NCI-H1417 (cell line): ENCODE measurements at regions not wholly inside any gene's neighbourhood (a gene's known extent, or its start where the extent isn't known, plus 50 kb on each side); places are given as distances from the start of the nearest gene placed in this dataset.
A peak's percentile ranks its signal among the peaks of the same experiment; 100 is the strongest.

Experiments
- DNase-seq, 3 experiments: peaks; one replicate each; lab custom pipeline; 2025; lab: John Stamatoyannopoulos, UW

GRCh38 chr13:22128441-22129408 is 457.9 kb downstream of the FGF9 start:
- DNase-seq = no peak

DNA sequence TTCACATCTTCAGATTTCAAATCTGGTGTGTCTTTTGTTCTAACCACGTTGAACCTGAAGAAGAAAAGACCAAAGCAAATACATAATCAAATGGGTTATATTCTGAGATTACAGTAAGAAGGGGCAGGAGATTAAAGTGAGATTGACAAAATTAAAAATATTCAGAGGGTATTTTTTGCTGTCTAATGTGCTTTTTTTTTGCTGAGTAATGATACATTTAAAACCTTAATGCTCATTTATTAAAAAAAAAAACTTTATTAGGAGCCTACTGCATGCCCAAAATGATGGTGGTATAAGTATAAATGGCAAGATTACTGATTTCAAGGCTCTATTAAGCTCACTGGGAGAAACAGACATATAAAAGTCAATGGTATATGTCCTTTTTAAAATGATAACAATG is 459.4 kb downstream of the FGF9 start:
- no peak for DNase-seq

DNA sequence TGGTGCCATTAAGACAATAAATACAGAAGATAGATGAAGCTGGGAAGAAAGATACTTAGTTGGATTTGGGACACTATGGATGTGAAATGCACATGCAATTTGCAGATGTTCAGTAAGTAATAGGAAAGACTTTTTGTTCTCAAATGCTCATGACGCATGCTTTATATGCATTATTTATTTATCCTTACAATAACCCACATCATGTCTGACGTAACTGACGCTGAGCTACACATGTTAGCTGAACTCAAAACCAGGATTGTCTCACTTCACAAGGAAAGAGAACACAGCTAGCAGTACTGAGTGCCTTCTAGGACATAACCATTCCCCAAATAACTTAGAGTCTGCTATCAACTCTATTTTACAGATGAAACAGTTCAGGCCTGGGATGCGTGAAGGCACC is 463.4 kb downstream of the FGF9 start:
- DNase-seq = no peak

GRCh38 chr13:22135446-22135845 is 464.6 kb downstream of the FGF9 start:
- no peak for DNase-seq

GRCh38 chr13:22137361-22138050 is 466.6 kb downstream of the FGF9 start:
- DNase-seq = no peak

- DNase-seq = no peak
Observed at GRCh38 chr13:22138947-22139346, 468.1 kb downstream of the FGF9 start.

DNA sequence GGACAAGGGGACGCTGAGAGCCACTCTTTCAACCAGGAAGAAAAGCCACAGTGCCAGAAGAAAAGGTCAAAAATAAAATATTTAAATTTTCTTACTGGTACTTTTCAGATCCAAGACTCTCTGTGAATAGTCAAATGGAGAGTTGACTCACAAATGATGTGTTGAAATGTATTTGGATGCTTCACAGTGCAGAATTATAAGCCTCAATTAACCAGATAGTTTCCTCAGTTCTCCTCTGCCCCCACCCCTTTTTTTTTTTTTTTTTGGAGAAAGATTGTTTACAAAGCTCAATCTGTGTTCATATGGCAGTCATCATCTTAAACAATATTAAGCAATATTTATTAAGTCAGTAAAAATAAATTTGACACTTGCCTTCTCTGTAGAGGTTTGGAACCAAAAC is 470.8 kb downstream of the FGF9 start:
- DNase-seq = no peak

GRCh38 chr13:22143671-22144070 is 472.8 kb downstream of the FGF9 start:
- no peak for DNase-seq

DNA sequence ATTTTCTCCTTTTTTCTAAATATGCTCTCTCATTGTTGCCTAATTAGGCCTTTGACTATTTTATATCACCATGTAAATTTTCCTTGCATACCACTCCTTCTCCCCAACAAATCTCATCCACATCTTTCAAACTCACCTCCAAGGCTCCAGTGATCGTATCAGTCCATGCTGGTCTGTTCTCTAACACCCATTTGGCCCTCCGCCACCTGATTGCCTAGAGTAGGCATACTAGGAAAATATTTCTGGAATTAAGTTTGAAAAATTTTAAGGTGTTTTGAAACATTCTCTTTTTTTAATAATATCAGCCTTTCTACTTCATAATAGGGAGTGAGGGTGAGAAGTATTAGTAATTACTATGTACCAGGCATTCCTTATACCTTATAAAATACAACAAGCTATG is 473.9 kb downstream of the FGF9 start:
- DNase-seq = no peak

- DNase-seq = no peak
Observed at GRCh38 chr13:22148187-22148586, 477.3 kb downstream of the FGF9 start.

- DNase-seq = no peak
Observed at GRCh38 chr13:22152751-22153150, 481.9 kb downstream of the FGF9 start.

- DNase-seq = no peak
Observed at GRCh38 chr13:22154041-22154440, 483.2 kb downstream of the FGF9 start.

DNA sequence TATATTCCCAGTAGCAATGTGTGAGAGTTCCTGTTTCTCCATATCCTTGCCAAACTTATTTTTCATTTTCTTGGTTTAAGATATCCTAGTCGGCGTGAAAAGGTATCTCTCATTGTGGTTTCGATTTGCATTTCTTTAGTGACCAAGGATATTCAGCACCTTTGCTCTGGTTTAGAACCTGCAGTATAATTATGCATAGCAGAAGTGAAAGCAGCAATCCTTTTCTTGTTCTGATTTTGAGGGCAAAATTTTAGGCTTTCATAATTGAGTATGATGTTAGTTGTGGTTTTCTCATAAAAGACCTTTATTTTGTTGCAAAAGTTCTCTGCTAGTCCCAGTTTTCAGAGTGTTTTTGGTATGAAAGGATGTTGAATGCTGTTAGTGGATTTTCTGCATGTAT is 491.0 kb downstream of the FGF9 start:
- no peak for DNase-seq

DNA sequence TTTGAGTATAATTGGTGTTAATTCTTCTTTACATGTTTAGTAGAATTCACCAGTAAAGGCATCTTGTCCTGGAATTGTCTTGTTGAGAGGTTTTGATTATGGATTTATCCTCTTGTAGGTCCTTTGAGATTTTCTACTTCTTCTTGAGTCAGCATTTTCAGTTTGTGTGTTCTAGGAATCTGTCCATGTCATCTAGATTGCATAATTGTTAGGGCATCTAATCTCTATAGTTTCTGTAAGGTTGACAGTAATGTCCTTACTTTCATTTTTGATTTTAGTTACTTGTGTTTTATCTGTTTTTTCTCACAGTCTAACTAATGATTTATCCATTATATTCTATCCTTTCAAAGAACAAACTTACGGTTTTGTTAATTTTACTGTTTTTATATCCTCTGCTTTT is 492.0 kb downstream of the FGF9 start:
- no peak for DNase-seq

GRCh38 chr13:22168437-22169190 is 497.7 kb downstream of the FGF9 start:
- no peak for DNase-seq

GRCh38 chr13:22169473-22169872 is 498.6 kb downstream of the FGF9 start:
- DNase-seq = no peak

DNA sequence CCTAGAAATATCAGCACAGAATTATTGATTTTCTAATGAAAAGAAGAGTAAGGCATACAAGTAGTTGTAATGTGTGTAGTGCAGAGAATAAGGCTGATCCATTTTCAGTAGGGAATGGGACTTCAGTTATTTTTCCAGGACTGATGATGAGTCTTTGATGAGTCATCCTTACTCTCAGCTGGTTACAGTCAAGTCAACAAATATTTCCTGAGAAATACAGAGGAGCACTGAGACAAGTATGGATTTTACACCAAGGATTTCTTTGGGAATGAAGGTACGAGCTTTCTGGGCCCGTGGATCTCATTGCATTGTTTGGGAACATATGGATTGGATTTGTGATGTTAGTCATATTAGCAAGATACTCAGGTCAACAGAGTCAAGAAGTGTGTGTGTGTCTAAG is 502.7 kb downstream of the FGF9 start:
- DNase-seq = no peak

GRCh38 chr13:22175241-22175640 is 504.4 kb downstream of the FGF9 start:
- no peak for DNase-seq

DNA sequence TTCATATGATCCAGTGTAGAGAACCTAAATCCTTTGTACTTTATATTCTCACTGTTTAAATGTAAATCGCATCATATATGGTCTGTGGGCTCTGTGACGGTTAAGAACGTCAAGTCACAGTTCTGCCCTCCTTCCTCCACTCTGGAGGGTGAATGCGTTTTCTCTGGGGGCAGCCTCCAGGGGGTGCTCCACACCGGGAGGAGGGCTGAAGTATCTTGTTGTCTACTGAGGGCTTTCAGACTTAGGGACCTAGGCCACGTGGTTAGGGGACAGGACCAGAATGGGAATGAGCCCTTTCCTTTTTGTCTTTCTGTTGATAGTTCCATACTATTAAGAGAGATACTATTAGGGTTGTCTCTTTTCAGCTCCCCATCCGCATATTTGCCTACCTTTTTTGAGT is 504.9 kb downstream of the FGF9 start:
- DNase-seq = no peak

- DNase-seq = peak in 1 of 3 experiments; percentile 21
Observed at GRCh38 chr13:22176968-22177520, 506.2 kb downstream of the FGF9 start.

- no peak for DNase-seq
Observed at GRCh38 chr13:22178878-22179277, 508.0 kb downstream of the FGF9 start.

- no peak for DNase-seq
Observed at GRCh38 chr13:22187329-22187728, 516.5 kb downstream of the FGF9 start.
